Progenitor cell of endocrine pancreas (in vitro differentiated cells): ENCODE measurements at regions not wholly inside any gene's neighbourhood (a gene's known extent, or its start where the extent isn't known, plus 50 kb on each side); places are given as distances from the start of the nearest gene placed in this dataset.

Experiments used
- DNase-seq: peaks from one replicate; pipeline ENCODE4 v3.0.0; 2021; ENCODE audit warnings: low spot score; ENCODE audit not compliant: unreplicated experiment
- H3K27ac Mint-ChIP-seq: 2 replicates; pipeline ENCODE4 v1.8.0; 2021; ENCODE audit warnings: mild to moderate bottlenecking, moderate library complexity, mixed read lengths
- H3K27me3 Mint-ChIP-seq: 2 replicates; pipeline ENCODE4 v1.8.0; 2021; ENCODE audit warnings: mixed read lengths
- H3K36me3 Mint-ChIP-seq: 2 replicates; pipeline ENCODE4 v1.8.0; 2022; ENCODE audit warnings: mixed read lengths; ENCODE audit not compliant: insufficient read depth
- H3K4me1 Mint-ChIP-seq: 2 replicates; pipeline ENCODE4 v1.8.0; 2021; ENCODE audit warnings: low read depth, mixed read lengths
- H3K4me3 Mint-ChIP-seq: 2 replicates; pipeline ENCODE4 v1.8.0; 2021; ENCODE audit warnings: low read depth, mild to moderate bottlenecking, moderate library complexity, mixed read lengths
- H3K9me3 Mint-ChIP-seq: 2 replicates; pipeline ENCODE4 v1.8.0; 2021; ENCODE audit warnings: low read depth, mixed read lengths
- TF ChIP-seq, protein P1 (sequence below): fragments of 200-600 bp; sonication (generic); IDR thresholded peaks from one replicate; pipeline ENCODE4 v1.5.0; 2021; ENCODE audit warnings: antibody characterized with exemption, mild to moderate bottlenecking; ENCODE audit not compliant: unreplicated experiment

DNA sequence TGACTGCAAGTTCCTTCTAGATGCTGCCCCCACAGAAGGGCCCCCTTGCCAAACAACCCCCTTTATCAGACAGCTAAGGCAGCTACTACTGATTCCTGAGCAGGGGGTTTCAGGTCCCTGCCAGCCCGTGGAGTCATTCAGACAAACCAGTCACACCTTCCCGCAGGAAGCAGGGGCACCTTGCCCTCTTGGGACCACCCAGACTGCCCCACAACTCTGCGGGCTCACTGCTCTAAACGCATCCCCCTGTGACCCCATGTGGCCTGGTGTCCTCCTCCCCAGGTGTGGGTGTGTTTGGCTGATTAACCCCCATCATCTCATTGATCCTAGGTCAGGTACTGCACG is 298.9 kb downstream of the TCERG1L start:
- no peak overlapping the region for H3K4me3 Mint-ChIP-seq
- no peaks in the 10 kb centered on the region for H3K36me3 Mint-ChIP-seq
- DNase-seq, result no peak
- no peaks in the 10 kb centered on the region for H3K27me3 Mint-ChIP-seq
- TF ChIP-seq, protein P1, sequence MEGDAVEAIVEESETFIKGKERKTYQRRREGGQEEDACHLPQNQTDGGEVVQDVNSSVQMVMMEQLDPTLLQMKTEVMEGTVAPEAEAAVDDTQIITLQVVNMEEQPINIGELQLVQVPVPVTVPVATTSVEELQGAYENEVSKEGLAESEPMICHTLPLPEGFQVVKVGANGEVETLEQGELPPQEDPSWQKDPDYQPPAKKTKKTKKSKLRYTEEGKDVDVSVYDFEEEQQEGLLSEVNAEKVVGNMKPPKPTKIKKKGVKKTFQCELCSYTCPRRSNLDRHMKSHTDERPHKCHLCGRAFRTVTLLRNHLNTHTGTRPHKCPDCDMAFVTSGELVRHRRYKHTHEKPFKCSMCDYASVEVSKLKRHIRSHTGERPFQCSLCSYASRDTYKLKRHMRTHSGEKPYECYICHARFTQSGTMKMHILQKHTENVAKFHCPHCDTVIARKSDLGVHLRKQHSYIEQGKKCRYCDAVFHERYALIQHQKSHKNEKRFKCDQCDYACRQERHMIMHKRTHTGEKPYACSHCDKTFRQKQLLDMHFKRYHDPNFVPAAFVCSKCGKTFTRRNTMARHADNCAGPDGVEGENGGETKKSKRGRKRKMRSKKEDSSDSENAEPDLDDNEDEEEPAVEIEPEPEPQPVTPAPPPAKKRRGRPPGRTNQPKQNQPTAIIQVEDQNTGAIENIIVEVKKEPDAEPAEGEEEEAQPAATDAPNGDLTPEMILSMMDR, result no peak
- no peaks in the 10 kb centered on the region for H3K4me1 Mint-ChIP-seq
- H3K27ac Mint-ChIP-seq, result no peak overlapping the region
- no peaks in the 10 kb centered on the region for H3K9me3 Mint-ChIP-seq

DNA sequence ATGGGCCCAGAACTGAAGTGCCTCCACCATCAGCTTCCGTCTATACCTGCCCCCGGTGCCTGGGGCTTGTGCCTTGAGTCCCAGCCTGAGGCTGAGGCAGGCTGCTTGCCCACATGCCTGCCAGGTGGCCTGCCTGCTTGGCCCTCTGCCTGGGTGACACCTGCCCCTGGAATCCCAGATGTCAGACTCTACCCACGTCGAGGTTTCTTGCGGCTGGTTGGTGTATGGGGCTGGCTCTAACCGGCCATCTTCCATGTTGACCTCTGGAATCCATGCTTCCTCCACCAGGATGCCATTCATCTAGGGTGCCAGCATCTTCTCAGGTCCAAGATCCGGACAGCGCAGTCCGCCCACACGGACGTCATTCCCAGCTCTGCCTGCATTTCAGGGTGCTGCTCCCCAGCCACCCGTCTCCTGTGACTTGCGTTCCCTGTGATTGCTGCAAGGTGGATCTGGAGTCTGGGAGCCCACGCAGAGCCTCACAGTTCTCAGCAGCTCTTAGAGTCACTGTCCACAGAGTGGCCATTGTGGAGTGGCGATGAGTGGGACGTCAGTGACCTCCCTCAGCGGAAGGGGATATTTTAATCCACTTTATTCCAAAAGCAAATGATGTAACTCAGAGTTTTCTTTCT is 298.1 kb downstream of the TCERG1L start:
- Mint-ChIP-seq H3K27ac (no peak overlapping the region), H3K4me3 (no peak overlapping the region), H3K9me3 (no peaks in the 10 kb centered on the region), H3K27me3 (peaks cover 3% of the 10 kb centered on the region), H3K4me1 (no peaks in the 10 kb centered on the region), H3K36me3 (no peaks in the 10 kb centered on the region)
- TF ChIP-seq, protein P1, result no peak
- DNase-seq, result no peak

DNA sequence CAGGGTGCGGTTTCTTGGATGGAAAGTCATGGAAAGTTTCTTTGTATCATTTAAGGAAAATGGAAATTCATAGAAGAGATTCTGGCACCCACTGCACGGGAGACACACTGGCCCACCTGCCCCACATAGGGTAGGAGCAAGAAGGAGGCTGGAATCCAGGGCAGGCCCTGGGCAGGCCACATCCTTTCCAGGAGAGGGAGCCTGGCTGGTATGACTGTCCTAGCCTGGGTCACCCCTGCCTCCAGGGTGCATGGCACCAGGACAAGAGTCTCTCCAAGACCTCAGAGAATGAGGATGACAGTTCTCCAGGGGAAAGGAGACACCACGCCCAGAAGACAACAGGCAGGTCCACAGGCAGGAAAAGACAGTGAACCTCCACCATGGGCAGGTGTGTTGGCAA is 297.2 kb downstream of the TCERG1L start:
- no peak for DNase-seq
- Mint-ChIP-seq H3K4me1 (peaks cover 2% of the 10 kb centered on the region), H3K9me3 (no peaks in the 10 kb centered on the region), H3K4me3 (no peak overlapping the region), H3K27ac (no peak overlapping the region), H3K36me3 (no peaks in the 10 kb centered on the region), H3K27me3 (peaks cover 8% of the 10 kb centered on the region)
- TF ChIP-seq, protein P1, result no peak

DNA sequence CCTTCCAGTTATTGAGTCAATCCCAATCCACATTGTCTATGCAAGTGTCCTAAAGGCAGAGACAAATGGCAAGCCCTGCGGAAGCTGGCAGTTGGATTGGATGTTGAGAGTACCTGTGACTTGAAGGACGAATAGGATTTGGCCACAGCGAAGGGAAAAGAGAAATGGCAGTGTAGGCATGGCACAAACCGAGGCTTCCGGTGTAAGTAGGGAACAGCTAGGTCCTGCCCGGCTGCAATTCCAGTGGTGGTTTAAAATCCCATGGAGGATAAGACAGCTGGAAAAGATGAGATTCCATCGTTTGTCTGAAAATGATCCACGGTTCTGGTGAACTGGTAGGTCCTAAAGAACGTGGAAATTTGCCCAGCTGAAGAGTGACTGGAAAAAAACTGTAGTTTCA is 296.2 kb downstream of the TCERG1L start:
- H3K4me1 Mint-ChIP-seq, result peaks cover 2% of the 10 kb centered on the region
- DNase-seq, result no peak
- H3K9me3 Mint-ChIP-seq, result no peaks in the 10 kb centered on the region
- no peak overlapping the region for H3K4me3 Mint-ChIP-seq
- no peaks in the 10 kb centered on the region for H3K36me3 Mint-ChIP-seq
- TF ChIP-seq, protein P1, result no peak
- no peak overlapping the region for H3K27ac Mint-ChIP-seq
- peaks cover 9% of the 10 kb centered on the region for H3K27me3 Mint-ChIP-seq

DNA sequence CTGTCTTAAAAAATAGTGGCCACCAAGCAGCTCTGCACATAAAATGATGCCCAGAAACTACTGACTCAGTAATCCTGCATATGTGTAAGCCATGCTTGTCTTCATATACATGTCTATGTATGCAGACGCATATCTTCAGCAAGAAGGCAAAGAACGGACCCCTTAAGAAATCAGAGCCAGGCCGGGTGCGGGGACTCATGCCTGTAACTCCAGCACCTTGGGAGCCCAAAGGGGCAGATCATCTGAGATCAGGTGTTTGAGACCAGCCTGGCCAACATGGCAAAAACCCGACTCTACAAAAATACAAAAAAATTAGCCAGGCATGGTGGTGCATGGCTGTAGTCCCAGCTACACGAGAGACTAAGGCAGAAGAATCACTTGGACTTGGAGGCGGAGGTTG is 295.0 kb downstream of the TCERG1L start:
- TF ChIP-seq, protein P1, result no peak
- Mint-ChIP-seq H3K36me3 (no peaks in the 10 kb centered on the region), H3K4me3 (no peak overlapping the region), H3K9me3 (no peaks in the 10 kb centered on the region), H3K27ac (no peak overlapping the region), H3K27me3 (peaks cover 9% of the 10 kb centered on the region), H3K4me1 (peaks cover 2% of the 10 kb centered on the region)
- DNase-seq, result no peak
